B cell (primary cell): ENCODE measurements at regions not wholly inside any gene's neighbourhood (a gene's known extent, or its start where the extent isn't known, plus 50 kb on each side); places are given as distances from the start of the nearest gene placed in this dataset.

ENCODE experiments used
- EZH2 ChIP-seq: IDR thresholded peaks from 2 replicates; pipeline ENCODE4 v1.6.1; 2012; ENCODE audit warnings: borderline replicate concordance, low read depth, mild to moderate bottlenecking, moderate library complexity, low read length; ENCODE audit not compliant: insufficient read depth, poor library complexity, severe bottlenecking
- TF ChIP-seq, protein P1 (sequence below): fragments of 200-600 bp; IDR thresholded peaks from one replicate; pipeline ENCODE4 v1.8.0; 2022; ENCODE audit warnings: antibody characterized with exemption, mild to moderate bottlenecking

DNA sequence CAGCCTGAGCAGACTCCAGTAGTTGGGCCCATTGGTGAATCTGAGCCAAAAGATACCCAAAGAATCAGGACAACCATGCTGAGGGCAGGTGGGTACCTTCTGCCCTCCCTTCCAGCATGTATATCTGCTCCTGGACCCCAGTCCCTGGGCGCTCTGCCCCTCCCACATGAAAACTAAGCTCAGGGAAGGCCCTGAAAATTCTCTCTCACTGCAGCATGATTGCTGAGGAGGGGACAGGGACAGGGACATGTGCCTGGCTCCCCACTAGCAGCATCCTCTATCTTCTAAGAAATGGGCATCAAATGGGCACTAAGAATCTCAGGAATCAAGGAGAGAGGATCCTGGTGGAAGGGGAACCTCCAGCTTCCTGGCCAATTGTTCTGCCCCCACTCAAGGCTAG lies 446.0 kb downstream of the MATN1 start:
- TF ChIP-seq, protein P1, sequence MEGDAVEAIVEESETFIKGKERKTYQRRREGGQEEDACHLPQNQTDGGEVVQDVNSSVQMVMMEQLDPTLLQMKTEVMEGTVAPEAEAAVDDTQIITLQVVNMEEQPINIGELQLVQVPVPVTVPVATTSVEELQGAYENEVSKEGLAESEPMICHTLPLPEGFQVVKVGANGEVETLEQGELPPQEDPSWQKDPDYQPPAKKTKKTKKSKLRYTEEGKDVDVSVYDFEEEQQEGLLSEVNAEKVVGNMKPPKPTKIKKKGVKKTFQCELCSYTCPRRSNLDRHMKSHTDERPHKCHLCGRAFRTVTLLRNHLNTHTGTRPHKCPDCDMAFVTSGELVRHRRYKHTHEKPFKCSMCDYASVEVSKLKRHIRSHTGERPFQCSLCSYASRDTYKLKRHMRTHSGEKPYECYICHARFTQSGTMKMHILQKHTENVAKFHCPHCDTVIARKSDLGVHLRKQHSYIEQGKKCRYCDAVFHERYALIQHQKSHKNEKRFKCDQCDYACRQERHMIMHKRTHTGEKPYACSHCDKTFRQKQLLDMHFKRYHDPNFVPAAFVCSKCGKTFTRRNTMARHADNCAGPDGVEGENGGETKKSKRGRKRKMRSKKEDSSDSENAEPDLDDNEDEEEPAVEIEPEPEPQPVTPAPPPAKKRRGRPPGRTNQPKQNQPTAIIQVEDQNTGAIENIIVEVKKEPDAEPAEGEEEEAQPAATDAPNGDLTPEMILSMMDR, result no peak
- no peak for TF ChIP-seq EZH2
